HepG2 (cell line): ENCODE measurements at regions not wholly inside any gene's neighbourhood (a gene's known extent, or its start where the extent isn't known, plus 50 kb on each side); places are given as distances from the start of the nearest gene placed in this dataset.

Experiments
- ATAC-seq: fragments of 200-7000 bp; cut with Tn5 transposase; 3 replicates; pipeline ENCODE4 v1.9.1; 2020; ENCODE audit warnings: mild to moderate bottlenecking, moderate library complexity
- BruUV-seq: library from RNA; stranded (reverse); fragments of 400-500 nt; replicated peaks from 2 replicates; lab custom pipeline; 2021; lab: Mats Ljungman, UMichigan
- CTCF ChIA-PET: fragments of 300-600 bp; formaldehyde crosslinking; extraction: SDS; loops from one replicate; lab custom pipeline; 2021; ENCODE audit warnings: low total read pairs, inconsistent platforms, low intra/inter-chr PET ratio; lab: Yijun Ruan, JAX
- POLR2A ChIA-PET: fragments of 350-600 bp; sonication (Branson Sonifier 250); formaldehyde crosslinking; loops from one replicate; lab custom pipeline; 2020; ENCODE audit warnings: antibody characterized with exemption, inconsistent platforms; lab: Yijun Ruan, JAX
- DNase-seq: peaks from one replicate; pipeline ENCODE4 v3.0.0-alpha.2; 2015; ENCODE audit warnings: low spot score
- FAIRE-seq: peaks from 3 replicates; lab custom pipeline; 2011; peaks lifted over from hg19 to GRCh38; lab: Jason Lieb, UNC
- H2AFZ ChIP-seq: one replicate; pipeline ENCODE4 v1.6.1; 2011; ENCODE audit warnings: low read length, inconsistent platforms
- H3K27ac ChIP-seq: fragments of 300-600 bp; 3 replicates; pipeline ENCODE4 v1.8.0; 2011; ENCODE audit warnings: mixed run types, mild to moderate bottlenecking, mixed read lengths, low read length, inconsistent platforms; ENCODE audit not compliant: insufficient read depth; ENCODE audit errors: extremely low read length
- H3K27me3 ChIP-seq, 2 experiments: fragments of 200-600 bp in 1 of 2; 2 replicates in 1 of 2; 3 replicates in 1 of 2; pipeline versions ENCODE4 v1.6.0 to v1.8.0; 2011; ENCODE audit warnings: low read length in 2 of 2, mild to moderate bottlenecking in 2 of 2, moderate library complexity in 2 of 2, inconsistent platforms in 1 of 2; ENCODE audit not compliant: insufficient read depth in 2 of 2, control insufficient read depth in 1 of 2
- H3K36me3 ChIP-seq, 2 experiments: fragments of 200-600 bp in 1 of 2; replicated peaks in 1 of 2; 2 replicates in 1 of 2; 3 replicates in 1 of 2; pipeline versions ENCODE4 v1.5.1 to v1.8.0; 2011; ENCODE audit warnings: low read length in 2 of 2, inconsistent platforms in 1 of 2; ENCODE audit not compliant: insufficient read depth in 2 of 2, control insufficient read depth in 1 of 2
- H3K4me1 ChIP-seq: 2 replicates; pipeline ENCODE4 v1.5.1; 2012; ENCODE audit warnings: low read length, inconsistent platforms; ENCODE audit not compliant: insufficient read depth
- H3K4me2 ChIP-seq: 2 replicates; pipeline ENCODE4 v1.6.0; 2011; ENCODE audit warnings: low read depth, low read length, inconsistent platforms
- H3K4me3 ChIP-seq, 3 experiments: fragments of 200-600 bp in 1 of 3; sonication (generic), shearing (Covaris generic) in 1 of 3; replicated peaks in 1 of 3; 2 replicates each; pipeline ENCODE4 v1.5.1; 2011 to 2016; ENCODE audit warnings: low read length in 3 of 3, inconsistent platforms in 2 of 3, low read depth in 2 of 3, mild to moderate bottlenecking in 2 of 3, control low read depth in 1 of 3, mixed read lengths in 1 of 3; ENCODE audit not compliant: insufficient read depth in 1 of 3
- H3K79me2 ChIP-seq: one replicate; pipeline ENCODE4 v1.6.1; 2011; ENCODE audit warnings: low read length, inconsistent platforms; ENCODE audit not compliant: insufficient read depth
- H3K9ac ChIP-seq: 2 replicates; pipeline ENCODE4 v1.6.0; 2011; ENCODE audit warnings: mild to moderate bottlenecking, low read depth, low read length, inconsistent platforms; ENCODE audit not compliant: insufficient read depth
- H3K9me3 ChIP-seq: 2 replicates; pipeline ENCODE4 v1.5.1; 2012; ENCODE audit warnings: mild to moderate bottlenecking, low read length
- H4K20me1 ChIP-seq: 2 replicates; pipeline ENCODE4 v1.6.0; 2011; ENCODE audit warnings: inconsistent platforms, mild to moderate bottlenecking, low read length, moderate library complexity; ENCODE audit not compliant: insufficient read depth
- AKAP8 ChIP-seq: sonication (generic); formaldehyde crosslinking; IDR thresholded peaks from 2 replicates; pipeline ENCODE4 v1.5.1; 2020; ENCODE audit warnings: mild to moderate bottlenecking, missing genetic modification reagents
- EED ChIP-seq: sonication (generic); formaldehyde crosslinking; IDR thresholded peaks from 2 replicates; pipeline ENCODE4 v1.5.0; 2020; ENCODE audit warnings: mild to moderate bottlenecking, missing genetic modification reagents
- HOXA5 ChIP-seq: sonication (generic); formaldehyde crosslinking; IDR thresholded peaks from 2 replicates; pipeline ENCODE4 v1.4.0; 2020; ENCODE audit warnings: missing genetic modification reagents
- NKX3-1 ChIP-seq: sonication (generic); formaldehyde crosslinking; IDR thresholded peaks from 2 replicates; pipeline ENCODE4 v1.5.0; 2020; ENCODE audit warnings: missing genetic modification reagents
- RCOR2 ChIP-seq: IDR thresholded peaks from 2 replicates; pipeline ENCODE4 v1.6.1; 2016; ENCODE audit warnings: missing biosample characterization, missing genetic modification reagents
- RFX1 ChIP-seq: fragments of 450-650 bp; IDR thresholded peaks from 2 replicates; pipeline ENCODE4 v1.6.1; 2017
- SMAD3 ChIP-seq: sonication (generic); formaldehyde crosslinking; IDR thresholded peaks from 2 replicates; pipeline ENCODE4 v1.4.0; 2020; ENCODE audit warnings: missing genetic modification reagents
- SP4 ChIP-seq: sonication (generic); formaldehyde crosslinking; IDR thresholded peaks from 2 replicates; pipeline ENCODE4 v1.8.1; 2023; ENCODE audit warnings: mild to moderate bottlenecking, missing genetic modification reagents
- SPEN ChIP-seq: sonication (generic); formaldehyde crosslinking; IDR thresholded peaks from 2 replicates; pipeline ENCODE4 v1.5.1; 2020; ENCODE audit warnings: low read depth, mild to moderate bottlenecking, missing genetic modification reagents
- ZNF207 ChIP-seq: fragments of 450-650 bp; IDR thresholded peaks from 2 replicates; pipeline ENCODE4 v1.6.1; 2016; ENCODE audit warnings: antibody characterized with exemption, borderline replicate concordance
- ZNF644 ChIP-seq: IDR thresholded peaks from 2 replicates; pipeline ENCODE4 v1.6.1; 2016; ENCODE audit warnings: low read depth
- ZNF713 ChIP-seq: sonication (generic); formaldehyde crosslinking; IDR thresholded peaks from 2 replicates; pipeline ENCODE4 v1.4.0; 2020; ENCODE audit warnings: mild to moderate bottlenecking, missing genetic modification reagents
- ZSCAN22 ChIP-seq: sonication (generic); formaldehyde crosslinking; IDR thresholded peaks from 2 replicates; pipeline ENCODE4 v1.4.0; 2020; ENCODE audit warnings: mild to moderate bottlenecking, missing genetic modification reagents
- WGBS: methylation state at CpG from one replicate; pipeline ENCODE4 v1.1.6; 2017; ENCODE audit warnings: low lambda C conversion rate; 5-methylcytosine and 5-hydroxymethylcytosine counted together
- in situ Hi-C: cut with HindIII; loops from 2 replicates; pipeline ENCODE4 v1.10.0; 2017; ENCODE audit warnings: low pct_unique_long_range_greater_than_20kb; ENCODE audit not compliant: extremely low pct_ligation_motif_present
- intact Hi-C: fragments of 100-400 bp; cut with micrococcal nuclease; formaldehyde crosslinking; loops from one replicate; pipeline ENCODE4 v1.10.0; 2022; ENCODE audit not compliant: unreplicated experiment

DNA sequence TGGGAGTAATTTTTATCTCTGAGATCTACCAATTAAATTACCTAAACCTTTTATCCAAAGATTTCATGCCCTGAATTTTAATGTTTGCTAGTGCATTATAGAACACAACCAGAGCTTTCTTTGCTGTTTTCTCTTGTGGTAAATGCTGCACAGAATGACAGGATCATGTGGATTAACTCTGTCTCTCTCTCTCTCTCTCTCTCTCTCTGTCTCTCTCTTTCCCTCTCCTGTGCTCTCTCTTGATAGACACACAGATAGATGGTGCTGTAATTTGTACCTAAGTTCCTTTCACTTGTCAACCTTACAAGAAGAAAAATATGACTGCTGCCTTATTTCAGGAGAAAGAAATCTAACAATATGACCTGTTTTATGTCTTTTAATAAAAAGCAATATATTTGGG, 211.2 kb upstream of the WDFY3 start (continued):
- no peak for TF ChIP-seq NKX3-1 (CRISPR knock-in tag)
- TF ChIP-seq SPEN (CRISPR knock-in tag): no peak
- no peak for TF ChIP-seq HOXA5
- no peak for TF ChIP-seq SMAD3 (CRISPR knock-in tag)
- TF ChIP-seq, all 625 proteins: peak for 0

DNA sequence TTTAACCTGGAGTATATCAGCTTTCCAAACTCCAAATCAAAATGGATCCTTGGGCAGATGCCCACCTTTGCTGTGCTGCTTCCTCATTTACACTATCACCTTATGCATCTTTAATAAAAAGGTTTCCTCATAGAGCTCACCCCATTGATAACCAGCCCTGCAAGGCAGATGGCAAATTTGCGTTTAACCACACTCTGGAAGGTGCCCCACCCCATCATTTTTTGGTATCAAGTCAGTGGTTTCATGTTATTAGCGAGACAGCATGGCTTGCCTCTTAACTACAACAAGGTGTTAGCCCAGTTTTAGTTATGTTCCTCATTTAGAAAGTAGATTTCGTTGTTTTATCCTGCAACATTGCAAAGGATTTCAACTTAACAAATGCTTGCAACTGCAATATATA, 214.0 kb upstream of the WDFY3 start:
- H3K4me3 ChIP-seq: no peak overlapping the region
- DNase-seq: no peak
- no peaks in the 10 kb centered on the region for H3K9me3 ChIP-seq
- no TSS peak for BruUV-seq
- ChIA-PET POLR2A (no interaction called here), CTCF (no interaction called here)
- H3K4me2 ChIP-seq: no peak overlapping the region
- no peak overlapping the region for H2AFZ ChIP-seq
- H3K27ac ChIP-seq: no peak overlapping the region
- H3K27me3 ChIP-seq: no peaks in the 10 kb centered on the region
- FAIRE-seq: no peak
- no peak overlapping the region for H3K9ac ChIP-seq
- in situ Hi-C loops (no loop called here), intact Hi-C loops (no loop called here)
- WGBS: 4% methylated on average over 3 of the region's 3 CpGs
- H3K79me2 ChIP-seq: no peaks in the 10 kb centered on the region
- ATAC-seq: no peak
- no peaks in the 10 kb centered on the region for H3K4me1 ChIP-seq
- H3K36me3 ChIP-seq: no peaks in the 10 kb centered on the region
- no peaks in the 10 kb centered on the region for H4K20me1 ChIP-seq
- TF ChIP-seq ZSCAN22 (CRISPR knock-in tag) (no peak), RFX1 (no peak), AKAP8 (no peak), ZNF644 (CRISPR knock-in tag) (no peak), EED (CRISPR knock-in tag) (no peak), RCOR2 (CRISPR knock-in tag) (no peak), ZNF207 (no peak), SP4 (CRISPR knock-in tag) (no peak), ZNF713 (no peak)
